ENCODE measurements at regions not wholly inside any gene's neighbourhood (a gene's known extent, or its start where the extent isn't known, plus 50 kb on each side); places are given as distances from the start of the nearest gene placed in this dataset.

GRCh38 chr10:57314046-57314445 lies 953.0 kb upstream of the ZWINT start:
- H2BK120ac ChIP-seq (ENCODE audit: insufficient read depth, low read length, poor library complexity) = no peak overlapping the region
- H3K4me3 ChIP-seq (ENCODE audit: low read depth, low read length) = no peak overlapping the region
- H3K14ac ChIP-seq (ENCODE audit: low read length) = no peak overlapping the region
- H2BK12ac ChIP-seq (ENCODE audit: low read length) = no peak overlapping the region
- no peaks in the 10 kb centered on the region for H3K27me3 ChIP-seq (ENCODE audit: insufficient read depth, low read length)
- H3K4me1 ChIP-seq (ENCODE audit: control insufficient read depth in 1 of 2, insufficient read depth in 2 of 2, low read length in 2 of 2) = no peaks in the 10 kb centered on the region
- H3K9ac ChIP-seq (ENCODE audit: low read length) = no peak overlapping the region
- H4K12ac ChIP-seq (ENCODE audit: low read depth, low read length) = no peak overlapping the region
- H3K27ac ChIP-seq (ENCODE audit: low read depth, low read length) = no peak overlapping the region
- no peak overlapping the region for H3K23ac ChIP-seq (ENCODE audit: low read length)
- no peaks in the 10 kb centered on the region for H3K79me1 ChIP-seq (ENCODE audit: low read length)
- H3K79me2 ChIP-seq (ENCODE audit: control insufficient read depth, insufficient read depth, low read length, poor library complexity) = no peaks in the 10 kb centered on the region
- no peak overlapping the region for H4K8ac ChIP-seq (ENCODE audit: low read depth, low read length)
- H2AK5ac ChIP-seq (ENCODE audit: low read length) = no peak overlapping the region
- no peak overlapping the region for H3K4ac ChIP-seq (ENCODE audit: low read depth, low read length)
- no peak overlapping the region for H2BK5ac ChIP-seq (ENCODE audit: low read depth, low read length, poor library complexity)
- H3K18ac ChIP-seq (ENCODE audit: low read length) = no peak overlapping the region
- no peaks in the 10 kb centered on the region for H3K9me3 ChIP-seq (ENCODE audit: insufficient read depth, low read depth, low read length)
- no peak overlapping the region for H4K91ac ChIP-seq (ENCODE audit: low read depth, low read length)
- no peak for DNase-seq
- H3K4me2 ChIP-seq (ENCODE audit: low read length) = no peak overlapping the region
- no peaks in the 10 kb centered on the region for H3K36me3 ChIP-seq (ENCODE audit: control insufficient read depth in 1 of 2, insufficient read depth in 2 of 2, low read length in 2 of 2)
- H2AFZ ChIP-seq (ENCODE audit: insufficient read depth, low read length, poor library complexity) = no peak overlapping the region

- no CpG with 5 or more reads among the region's 3 CpGs for WGBS (ENCODE audit: extremely low coverage, insufficient coverage, insufficient read length)
- Histone ChIP-seq H2AK5ac (ENCODE audit: low read length) (no peak overlapping the region), H4K91ac (ENCODE audit: low read depth, low read length) (no peak overlapping the region), H3K23ac (ENCODE audit: low read length) (no peak overlapping the region), H3K9ac (ENCODE audit: low read length) (no peak overlapping the region), H2BK12ac (ENCODE audit: low read length) (no peak overlapping the region), H2AFZ (ENCODE audit: insufficient read depth, low read length, poor library complexity) (no peak overlapping the region), H3K4ac (ENCODE audit: low read depth, low read length) (no peak overlapping the region), H4K12ac (ENCODE audit: low read depth, low read length) (no peak overlapping the region), H3K18ac (ENCODE audit: low read length) (no peak overlapping the region), H3K79me2 (ENCODE audit: control insufficient read depth, insufficient read depth, low read length, poor library complexity) (no peaks in the 10 kb centered on the region), H3K79me1 (ENCODE audit: low read length) (no peaks in the 10 kb centered on the region), H2BK120ac (ENCODE audit: insufficient read depth, low read length, poor library complexity) (no peak overlapping the region), H3K14ac (ENCODE audit: low read length) (no peak overlapping the region), H3K36me3 (ENCODE audit: control insufficient read depth in 1 of 2, insufficient read depth in 2 of 2, low read length in 2 of 2) (no peaks in the 10 kb centered on the region), H3K9me3 (ENCODE audit: insufficient read depth, low read depth, low read length) (no peaks in the 10 kb centered on the region), H3K27ac (ENCODE audit: low read depth, low read length) (no peak overlapping the region), H3K4me2 (ENCODE audit: low read length) (no peak overlapping the region), H2BK5ac (ENCODE audit: low read depth, low read length, poor library complexity) (no peak overlapping the region), H3K4me3 (ENCODE audit: low read depth, low read length) (no peak overlapping the region), H3K27me3 (ENCODE audit: insufficient read depth, low read length) (no peaks in the 10 kb centered on the region), H3K4me1 (ENCODE audit: control insufficient read depth in 1 of 2, insufficient read depth in 2 of 2, low read length in 2 of 2) (no peaks in the 10 kb centered on the region), H4K8ac (ENCODE audit: low read depth, low read length) (no peak overlapping the region)
- peak in 1 of 2 donors; percentile 4 for DNase-seq
Measured at GRCh38 chr10:57303566-57303965, 942.5 kb upstream of the ZWINT start.

DNA sequence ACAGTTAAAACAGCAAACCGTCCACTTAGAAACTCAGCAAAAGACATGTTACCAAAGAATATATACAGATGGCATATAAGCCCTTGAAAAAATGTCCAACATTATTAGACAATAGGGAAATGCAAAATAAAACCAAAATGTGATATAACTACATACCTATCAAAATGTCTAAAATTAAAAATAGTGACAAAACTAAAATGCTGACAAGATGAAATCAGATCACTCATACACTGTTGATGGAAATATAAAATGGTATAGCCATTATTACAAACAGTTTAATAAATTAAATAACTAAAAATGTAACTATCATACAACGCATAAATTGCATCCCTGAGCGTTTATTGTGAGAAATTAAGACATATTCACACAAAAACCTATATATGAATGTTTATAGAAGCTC lies 939.7 kb upstream of the ZWINT start:
- no CpG with 5 or more reads among the region's 3 CpGs for WGBS (ENCODE audit: extremely low coverage, insufficient coverage, insufficient read length)
- Histone ChIP-seq H2BK120ac (ENCODE audit: insufficient read depth, low read length, poor library complexity) (no peak overlapping the region), H3K9me3 (ENCODE audit: insufficient read depth, low read depth, low read length) (no peaks in the 10 kb centered on the region)

GRCh38 chr10:57294698-57295097 lies 933.6 kb upstream of the ZWINT start:
- Histone ChIP-seq H3K79me1 (ENCODE audit: low read length) (no peaks in the 10 kb centered on the region), H3K4me1 (ENCODE audit: control insufficient read depth in 1 of 2, insufficient read depth in 2 of 2, low read length in 2 of 2) (no peaks in the 10 kb centered on the region), H3K36me3 (ENCODE audit: control insufficient read depth in 1 of 2, insufficient read depth in 2 of 2, low read length in 2 of 2) (no peaks in the 10 kb centered on the region), H2BK12ac (ENCODE audit: low read length) (no peak overlapping the region), H4K91ac (ENCODE audit: low read depth, low read length) (no peak overlapping the region), H3K27me3 (ENCODE audit: insufficient read depth, low read length) (no peaks in the 10 kb centered on the region), H3K9me3 (ENCODE audit: insufficient read depth, low read depth, low read length) (no peaks in the 10 kb centered on the region), H4K12ac (ENCODE audit: low read depth, low read length) (no peak overlapping the region), H2BK5ac (ENCODE audit: low read depth, low read length, poor library complexity) (no peak overlapping the region), H3K27ac (ENCODE audit: low read depth, low read length) (no peak overlapping the region), H3K9ac (ENCODE audit: low read length) (no peak overlapping the region), H2AFZ (ENCODE audit: insufficient read depth, low read length, poor library complexity) (no peak overlapping the region), H3K4me3 (ENCODE audit: low read depth, low read length) (no peak overlapping the region), H2BK120ac (ENCODE audit: insufficient read depth, low read length, poor library complexity) (no peak overlapping the region), H3K79me2 (ENCODE audit: control insufficient read depth, insufficient read depth, low read length, poor library complexity) (no peaks in the 10 kb centered on the region), H3K4me2 (ENCODE audit: low read length) (no peak overlapping the region), H2AK5ac (ENCODE audit: low read length) (no peak overlapping the region), H4K8ac (ENCODE audit: low read depth, low read length) (no peak overlapping the region), H3K4ac (ENCODE audit: low read depth, low read length) (no peak overlapping the region), H3K18ac (ENCODE audit: low read length) (no peak overlapping the region), H3K23ac (ENCODE audit: low read length) (no peak overlapping the region), H3K14ac (ENCODE audit: low read length) (no peak overlapping the region)
- DNase-seq = no peak
- WGBS (ENCODE audit: extremely low coverage, insufficient coverage, insufficient read length) = no CpG with 5 or more reads among the region's 1 CpG

More for the DNA sequence above, 939.7 kb upstream of the ZWINT start:
- H3K4me2 ChIP-seq (ENCODE audit: low read length) = no peak overlapping the region
- no peaks in the 10 kb centered on the region for H3K79me2 ChIP-seq (ENCODE audit: control insufficient read depth, insufficient read depth, low read length, poor library complexity)
- no peak overlapping the region for H3K14ac ChIP-seq (ENCODE audit: low read length)
- H2AFZ ChIP-seq (ENCODE audit: insufficient read depth, low read length, poor library complexity) = no peak overlapping the region
- no peak overlapping the region for H3K27ac ChIP-seq (ENCODE audit: low read depth, low read length)
- no peak overlapping the region for H2BK5ac ChIP-seq (ENCODE audit: low read depth, low read length, poor library complexity)
- H3K4me3 ChIP-seq (ENCODE audit: low read depth, low read length) = no peak overlapping the region
- H3K18ac ChIP-seq (ENCODE audit: low read length) = no peak overlapping the region
- no peaks in the 10 kb centered on the region for H3K4me1 ChIP-seq (ENCODE audit: control insufficient read depth in 1 of 2, insufficient read depth in 2 of 2, low read length in 2 of 2)
- no peak overlapping the region for H2BK12ac ChIP-seq (ENCODE audit: low read length)
- H2AK5ac ChIP-seq (ENCODE audit: low read length) = no peak overlapping the region
- H3K27me3 ChIP-seq (ENCODE audit: insufficient read depth, low read length) = no peaks in the 10 kb centered on the region
- no peaks in the 10 kb centered on the region for H3K79me1 ChIP-seq (ENCODE audit: low read length)
- H3K36me3 ChIP-seq (ENCODE audit: control insufficient read depth in 1 of 2, insufficient read depth in 2 of 2, low read length in 2 of 2) = no peaks in the 10 kb centered on the region
- H4K8ac ChIP-seq (ENCODE audit: low read depth, low read length) = no peak overlapping the region
- H3K23ac ChIP-seq (ENCODE audit: low read length) = no peak overlapping the region
- DNase-seq = no peak
- no peak overlapping the region for H4K91ac ChIP-seq (ENCODE audit: low read depth, low read length)
- H3K4ac ChIP-seq (ENCODE audit: low read depth, low read length) = no peak overlapping the region
- no peak overlapping the region for H4K12ac ChIP-seq (ENCODE audit: low read depth, low read length)
- no peak overlapping the region for H3K9ac ChIP-seq (ENCODE audit: low read length)

- H2BK5ac ChIP-seq (ENCODE audit: low read depth, low read length, poor library complexity) = no peak overlapping the region
- H3K4me3 ChIP-seq (ENCODE audit: low read depth, low read length) = no peak overlapping the region
- no peak overlapping the region for H2AK5ac ChIP-seq (ENCODE audit: low read length)
- H3K4ac ChIP-seq (ENCODE audit: low read depth, low read length) = no peak overlapping the region
- no peaks in the 10 kb centered on the region for H3K27me3 ChIP-seq (ENCODE audit: insufficient read depth, low read length)
- H3K79me2 ChIP-seq (ENCODE audit: control insufficient read depth, insufficient read depth, low read length, poor library complexity) = no peaks in the 10 kb centered on the region
- no peak overlapping the region for H4K8ac ChIP-seq (ENCODE audit: low read depth, low read length)
- no peaks in the 10 kb centered on the region for H3K79me1 ChIP-seq (ENCODE audit: low read length)
- no peak overlapping the region for H3K23ac ChIP-seq (ENCODE audit: low read length)
- H3K4me1 ChIP-seq (ENCODE audit: control insufficient read depth in 1 of 2, insufficient read depth in 2 of 2, low read length in 2 of 2) = no peaks in the 10 kb centered on the region
- no peak overlapping the region for H2BK12ac ChIP-seq (ENCODE audit: low read length)
- no peak overlapping the region for H2BK120ac ChIP-seq (ENCODE audit: insufficient read depth, low read length, poor library complexity)
- H3K36me3 ChIP-seq (ENCODE audit: control insufficient read depth in 1 of 2, insufficient read depth in 2 of 2, low read length in 2 of 2) = no peaks in the 10 kb centered on the region
- H4K91ac ChIP-seq (ENCODE audit: low read depth, low read length) = no peak overlapping the region
- no peak overlapping the region for H3K14ac ChIP-seq (ENCODE audit: low read length)
- no peak overlapping the region for H2AFZ ChIP-seq (ENCODE audit: insufficient read depth, low read length, poor library complexity)
- H3K18ac ChIP-seq (ENCODE audit: low read length) = no peak overlapping the region
- H3K4me2 ChIP-seq (ENCODE audit: low read length) = no peak overlapping the region
- no peak for DNase-seq
- H3K9ac ChIP-seq (ENCODE audit: low read length) = no peak overlapping the region
- H4K12ac ChIP-seq (ENCODE audit: low read depth, low read length) = no peak overlapping the region
- H3K27ac ChIP-seq (ENCODE audit: low read depth, low read length) = no peak overlapping the region
- no peaks in the 10 kb centered on the region for H3K9me3 ChIP-seq (ENCODE audit: insufficient read depth, low read depth, low read length)
Measured at GRCh38 chr10:57288754-57289153, 927.7 kb upstream of the ZWINT start.

Data from trophoblast cell (in vitro differentiated cells and primary cell).